AG09309 (cell line): ENCODE measurements at regions not wholly inside any gene's neighbourhood (a gene's known extent, or its start where the extent isn't known, plus 50 kb on each side); places are given as distances from the start of the nearest gene placed in this dataset.

ENCODE experiments used
- DNase-seq: peaks from one replicate; pipeline ENCODE4 v3.0.0-alpha.2; 2010; ENCODE audit warnings: low read depth
- H3K4me3 ChIP-seq: 2 replicates; pipeline ENCODE4 v1.5.1; 2011; ENCODE audit warnings: mild to moderate bottlenecking, low read depth, low read length, moderate library complexity; ENCODE audit not compliant: control insufficient read depth
- CTCF ChIP-seq: IDR thresholded peaks from 2 replicates; pipeline ENCODE4 v1.5.1; 2011; ENCODE audit warnings: mild to moderate bottlenecking, low read depth, low read length, inconsistent platforms; ENCODE audit not compliant: insufficient read depth, control insufficient read depth; ENCODE audit errors: missing control alignments

- no peak for TF ChIP-seq CTCF
- DNase-seq, result no peak
- no peak overlapping the region for H3K4me3 ChIP-seq
Observed at GRCh38 chrX:139086246-139086645, 374.7 kb upstream of the FGF13 start.

- H3K4me3 ChIP-seq, result no peak overlapping the region
- TF ChIP-seq CTCF, result no peak
- no peak for DNase-seq
Observed at GRCh38 chrX:139085404-139085803, 373.9 kb upstream of the FGF13 start.

- TF ChIP-seq CTCF, result no peak
- DNase-seq, result no peak
- no peak overlapping the region for H3K4me3 ChIP-seq
Observed at GRCh38 chrX:139083191-139083590, 371.7 kb upstream of the FGF13 start.

- TF ChIP-seq CTCF, result no peak
- no peak overlapping the region for H3K4me3 ChIP-seq
- no peak for DNase-seq
Observed at GRCh38 chrX:139081965-139082364, 370.4 kb upstream of the FGF13 start.

- H3K4me3 ChIP-seq, result no peak overlapping the region
- TF ChIP-seq CTCF, result no peak
- DNase-seq, result no peak
Observed at GRCh38 chrX:139079789-139080188, 368.3 kb upstream of the FGF13 start.

GRCh38 chrX:139078761-139079280 is 367.3 kb upstream of the FGF13 start:
- no peak overlapping the region for H3K4me3 ChIP-seq
- DNase-seq, result no peak
- no peak for TF ChIP-seq CTCF

- no peak overlapping the region for H3K4me3 ChIP-seq
- no peak for TF ChIP-seq CTCF
- DNase-seq, result no peak
Observed at GRCh38 chrX:139078342-139078741, 366.8 kb upstream of the FGF13 start.
